COLO829 (cell line): ENCODE measurements at regions not wholly inside any gene's neighbourhood (a gene's known extent, or its start where the extent isn't known, plus 50 kb on each side); places are given as distances from the start of the nearest gene placed in this dataset.

Source experiments
- DNase-seq: peaks from one replicate; pipeline ENCODE4 v3.0.0; 2012; ENCODE audit warnings: low spot score

DNA sequence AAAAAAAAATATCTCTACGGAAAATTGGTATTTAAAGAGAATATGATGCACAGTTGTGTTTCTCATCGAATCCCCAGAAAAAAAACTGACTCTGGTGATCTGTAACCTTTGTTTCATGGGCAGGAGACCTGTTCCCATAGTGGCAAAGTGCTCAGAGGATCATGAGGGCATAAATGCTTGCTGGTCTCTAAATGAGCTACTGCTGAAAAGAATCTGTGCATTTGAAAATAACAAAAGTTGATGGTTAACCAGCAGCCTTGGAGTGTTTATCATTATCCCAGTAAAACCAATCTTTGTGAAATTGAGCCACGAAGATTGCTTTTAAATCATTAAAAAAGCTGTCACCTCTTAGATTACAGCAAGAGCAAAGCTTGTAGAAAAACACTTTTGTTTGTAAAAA lies 775.4 kb downstream of the MTRR start:
- no peak for DNase-seq

GRCh38 chr5:8647111-8647510 lies 778.2 kb downstream of the MTRR start:
- no peak for DNase-seq

- no peak for DNase-seq
Observed at GRCh38 chr5:8650186-8650585, 781.2 kb downstream of the MTRR start.

DNA sequence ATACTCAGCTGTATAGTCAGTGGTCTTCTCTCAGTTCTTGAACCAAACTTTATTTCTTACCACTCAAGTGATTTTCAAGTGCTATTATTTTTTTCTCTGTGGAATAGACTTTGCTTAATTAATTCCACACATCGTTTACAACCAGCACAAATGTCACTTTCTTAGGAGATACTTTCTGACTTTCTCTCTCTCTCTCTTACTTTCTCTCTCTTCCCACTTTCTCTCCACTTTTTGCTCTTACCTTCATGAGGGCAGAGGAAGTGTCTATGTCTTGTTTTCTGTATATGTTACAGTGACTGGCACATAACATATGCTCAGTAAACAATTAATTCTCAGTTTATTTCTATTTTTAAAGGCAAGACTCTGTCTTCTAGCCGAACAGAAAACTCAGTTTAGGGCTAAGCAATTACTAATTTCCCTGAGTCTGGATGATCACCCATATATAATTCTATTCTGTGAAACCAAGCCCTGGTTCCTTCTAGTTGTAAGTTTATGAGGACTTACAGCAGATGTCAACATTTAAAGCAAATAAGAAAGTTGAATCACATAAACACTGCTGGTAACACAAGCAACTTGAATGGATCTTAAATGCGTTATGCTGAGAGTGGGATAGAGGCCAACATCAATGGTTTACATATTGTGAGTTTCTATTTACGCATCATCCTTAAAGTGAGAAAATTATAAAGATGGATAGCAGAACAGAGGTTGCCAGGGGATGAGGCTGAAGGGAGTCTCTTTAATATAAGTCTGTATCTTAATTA lies 791.4 kb downstream of the MTRR start:
- DNase-seq, result no peak

DNA sequence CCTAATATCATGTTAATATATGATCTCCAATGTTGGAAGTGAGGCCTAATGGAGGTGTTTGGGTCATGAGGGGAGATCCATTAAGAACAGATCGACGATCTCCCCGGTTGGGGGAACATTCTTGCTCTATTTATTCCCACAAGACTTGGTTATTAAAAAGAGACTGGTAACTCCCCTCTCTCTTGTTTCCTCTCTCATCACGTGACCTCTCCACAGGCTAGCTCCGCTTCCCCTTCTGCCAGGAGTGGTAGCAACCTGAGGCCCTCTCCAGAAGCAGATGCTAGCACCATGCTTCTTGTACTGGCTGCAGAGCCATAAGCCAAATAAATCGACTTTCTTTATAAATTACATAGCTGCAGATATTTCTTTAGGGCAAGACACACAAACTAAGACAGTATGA lies 794.4 kb downstream of the MTRR start:
- DNase-seq, result no peak

- no peak for DNase-seq
Observed at GRCh38 chr5:8675182-8675581, 806.2 kb downstream of the MTRR start.

DNA sequence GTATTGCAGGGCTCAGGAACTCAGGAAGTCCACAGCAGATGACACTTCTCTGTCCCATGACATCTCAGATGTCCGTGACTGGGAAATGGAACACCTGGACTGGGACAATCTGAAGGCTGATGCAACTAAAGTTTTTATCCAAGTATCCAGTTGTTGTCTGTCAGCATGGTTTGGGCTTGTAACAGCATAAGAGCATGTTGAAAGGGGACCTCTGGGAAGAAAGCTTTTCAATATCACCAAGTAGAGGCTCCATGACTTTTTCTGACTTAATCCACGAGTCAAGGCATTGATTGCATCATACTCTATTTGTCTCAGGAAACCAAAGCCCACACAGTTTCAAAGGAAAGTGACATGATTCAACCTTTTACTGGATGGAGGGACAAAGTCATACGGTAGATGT lies 807.7 kb downstream of the MTRR start:
- DNase-seq, result no peak

DNA sequence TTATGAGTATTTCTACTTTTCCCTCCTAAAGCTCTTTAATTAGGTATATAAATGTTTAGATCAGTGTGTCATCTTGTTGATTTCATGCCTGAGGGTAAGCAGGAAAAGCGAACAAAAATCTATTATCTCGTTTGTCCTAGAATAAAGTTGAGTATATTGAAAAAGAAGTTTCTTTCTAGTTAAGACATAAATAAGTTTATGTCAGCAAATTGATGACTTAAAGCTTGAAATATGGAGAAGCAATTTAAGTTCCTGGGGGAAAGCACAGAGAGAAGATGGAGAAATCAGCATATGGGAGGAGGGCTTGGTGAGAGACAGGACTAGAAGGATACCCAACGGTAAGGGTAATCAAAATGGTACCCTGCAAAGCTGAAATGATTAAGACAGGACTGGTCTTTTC lies 813.4 kb downstream of the MTRR start:
- no peak for DNase-seq

DNA sequence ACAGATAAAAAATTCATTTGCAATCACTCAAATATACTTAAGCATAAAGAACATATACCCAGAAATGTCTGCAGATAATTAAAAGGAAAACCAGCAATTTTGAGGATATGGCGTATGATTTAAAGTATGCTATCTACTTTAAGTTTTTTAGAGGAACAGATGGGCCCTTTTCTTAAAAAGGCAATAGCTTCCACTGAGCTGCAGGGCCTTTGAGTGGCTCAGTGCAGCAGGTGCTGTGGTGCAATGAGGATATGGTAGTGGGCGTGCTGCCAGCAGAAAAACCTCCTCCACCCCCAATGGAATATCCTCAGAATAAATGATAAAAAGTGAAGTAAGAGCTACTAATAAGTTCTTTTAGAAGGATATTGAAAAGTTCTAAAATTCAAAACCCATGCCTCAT lies 814.5 kb downstream of the MTRR start:
- DNase-seq, result no peak

- no peak for DNase-seq
Observed at GRCh38 chr5:8685704-8686103, 816.8 kb downstream of the MTRR start.

- no peak for DNase-seq
Observed at GRCh38 chr5:8686707-8687106, 817.8 kb downstream of the MTRR start.

- DNase-seq, result no peak
Observed at GRCh38 chr5:8689773-8690172, 820.8 kb downstream of the MTRR start.

DNA sequence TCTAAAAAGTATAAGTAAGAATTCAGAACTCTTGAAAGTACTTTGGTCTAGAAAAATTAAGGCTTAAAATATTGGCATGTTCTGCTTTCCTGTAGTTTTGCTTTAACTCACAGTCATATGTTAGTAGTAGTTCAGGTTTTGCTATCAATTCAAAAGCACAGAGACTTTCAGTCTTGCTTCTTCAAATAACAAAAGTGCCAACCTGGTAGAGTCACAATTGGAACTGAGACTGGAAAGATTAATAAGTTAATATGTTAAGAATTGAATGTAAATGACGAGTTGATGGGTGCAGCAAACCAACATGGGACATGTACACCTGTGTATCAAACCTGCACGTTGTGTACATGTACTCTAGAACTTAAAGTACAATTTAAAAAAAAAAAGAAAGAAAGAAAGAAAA lies 822.3 kb downstream of the MTRR start:
- DNase-seq, result no peak

GRCh38 chr5:8693341-8693844 lies 824.4 kb downstream of the MTRR start:
- DNase-seq, result no peak

DNA sequence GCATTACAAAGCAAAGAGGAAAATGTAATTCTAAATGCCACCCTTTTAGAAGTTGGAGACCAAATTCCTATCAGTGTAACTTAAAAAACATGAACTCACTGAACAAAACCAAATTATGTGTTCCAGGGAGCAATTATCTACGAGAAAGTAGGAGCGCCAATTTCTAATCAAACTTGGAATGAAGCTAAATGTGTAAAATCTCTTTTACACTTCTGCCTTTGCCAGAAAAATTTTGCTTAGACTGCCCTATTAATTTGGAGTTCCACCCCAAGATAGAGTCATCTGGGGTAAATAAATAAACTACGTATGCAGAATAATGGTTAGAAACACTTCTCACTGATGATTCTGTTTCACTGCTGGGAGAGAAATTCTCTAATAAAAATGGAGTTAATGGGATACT lies 825.6 kb downstream of the MTRR start:
- DNase-seq, result no peak

DNA sequence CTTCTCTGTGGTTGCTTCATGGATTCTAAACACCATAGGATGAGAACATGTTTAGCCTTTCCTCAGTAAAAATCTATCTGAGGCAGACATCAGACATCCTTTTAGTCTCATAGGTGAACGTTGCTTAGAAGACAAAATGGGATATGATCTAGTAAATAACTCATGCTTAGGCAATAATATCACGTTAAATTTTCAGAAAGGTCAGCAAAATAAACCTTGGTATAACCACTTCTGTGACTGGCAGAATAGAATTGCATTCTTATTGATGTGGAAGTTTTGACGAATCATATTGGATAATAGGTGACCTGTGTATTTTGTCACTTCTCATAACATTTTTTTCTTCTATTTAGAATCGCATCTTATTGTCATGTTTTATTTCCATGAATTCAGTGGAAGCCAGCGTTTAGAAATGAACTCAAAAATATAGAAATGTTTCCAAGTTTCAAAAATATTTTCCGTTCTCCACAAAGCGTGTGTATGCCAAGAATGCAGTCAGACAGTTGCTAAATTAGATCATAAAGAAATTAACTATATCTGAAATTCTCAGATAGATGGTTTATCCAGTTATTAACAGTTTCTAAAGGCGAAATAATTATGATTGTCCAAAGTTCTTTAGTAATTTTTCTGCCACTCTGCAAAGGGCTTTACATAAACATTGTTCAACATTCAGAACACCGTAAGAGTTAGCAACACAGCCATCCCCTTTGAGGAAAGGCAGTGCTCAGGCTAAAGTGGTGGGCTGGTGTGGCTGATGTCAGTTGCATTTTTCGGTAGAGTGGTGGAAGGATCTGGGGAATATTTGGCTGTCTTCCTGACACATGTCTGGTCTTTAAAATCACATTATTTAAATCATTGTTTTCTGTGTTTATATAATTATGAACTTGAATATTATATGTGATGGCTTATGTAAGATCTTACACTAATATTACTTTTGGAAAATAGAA lies 827.2 kb downstream of the MTRR start:
- DNase-seq, result no peak

GRCh38 chr5:8700222-8700621 lies 831.3 kb downstream of the MTRR start:
- no peak for DNase-seq

DNA sequence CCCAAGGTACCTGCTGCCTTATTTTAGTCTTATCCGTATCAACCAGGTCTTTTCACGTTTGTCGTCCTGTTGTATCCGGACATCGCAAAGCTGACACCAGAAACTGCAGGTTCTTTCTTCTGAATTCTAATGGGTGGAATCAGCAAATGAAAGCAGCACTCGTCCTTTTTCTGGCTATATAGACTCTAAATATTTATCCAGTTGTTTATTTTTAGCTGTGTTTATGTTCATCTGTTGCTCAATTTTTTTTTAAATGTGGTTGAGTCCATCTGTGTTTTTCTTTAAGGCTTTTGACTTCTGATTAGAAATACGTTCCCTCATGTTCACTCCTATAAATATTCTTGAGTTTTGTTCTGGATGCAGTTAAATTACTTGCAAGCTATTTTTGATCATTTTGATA lies 831.7 kb downstream of the MTRR start:
- DNase-seq, result no peak

DNA sequence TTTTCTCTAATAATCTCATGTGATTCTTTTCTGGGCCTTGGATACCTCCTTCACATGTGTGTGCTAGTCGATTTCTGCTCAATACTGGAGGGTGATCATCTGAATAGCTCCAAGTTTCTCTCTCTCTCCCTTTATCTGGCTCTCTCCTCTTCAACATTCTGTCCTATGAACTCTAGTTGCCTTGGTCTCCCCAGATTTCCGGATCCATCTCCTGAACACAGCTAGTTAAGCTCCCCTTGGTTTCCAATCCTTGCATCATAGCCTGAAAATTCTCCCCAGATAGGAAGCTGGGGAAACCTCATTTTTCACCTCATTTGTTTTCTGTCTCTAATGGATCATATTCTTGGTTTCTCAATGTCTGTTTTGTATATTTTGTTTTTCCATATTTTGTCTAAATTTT lies 832.3 kb downstream of the MTRR start:
- no peak for DNase-seq

- no peak for DNase-seq
Observed at GRCh38 chr5:8710426-8710930, 835.4 kb downstream of the SEMA5A start.

DNA sequence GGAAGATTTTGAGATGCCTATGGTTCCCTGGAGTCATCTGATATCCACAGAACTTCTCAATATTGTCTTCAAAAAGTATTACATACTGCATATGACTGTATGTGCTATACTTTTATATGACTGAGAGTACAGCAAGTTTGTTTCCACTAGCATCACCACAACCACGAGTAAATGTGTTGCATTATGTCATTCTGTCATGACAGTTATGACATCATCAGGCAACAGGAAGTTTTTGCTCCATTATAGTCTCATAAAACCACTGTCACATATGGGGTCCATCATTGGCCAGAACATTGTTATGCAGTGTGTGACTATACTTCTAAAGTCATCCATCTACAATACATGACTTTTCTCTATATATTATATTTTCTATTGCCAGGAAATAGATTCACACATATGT lies 831.7 kb downstream of the SEMA5A start:
- DNase-seq, result no peak

GRCh38 chr5:8714861-8715260 lies 831.0 kb downstream of the SEMA5A start:
- peak; percentile 3 for DNase-seq

DNA sequence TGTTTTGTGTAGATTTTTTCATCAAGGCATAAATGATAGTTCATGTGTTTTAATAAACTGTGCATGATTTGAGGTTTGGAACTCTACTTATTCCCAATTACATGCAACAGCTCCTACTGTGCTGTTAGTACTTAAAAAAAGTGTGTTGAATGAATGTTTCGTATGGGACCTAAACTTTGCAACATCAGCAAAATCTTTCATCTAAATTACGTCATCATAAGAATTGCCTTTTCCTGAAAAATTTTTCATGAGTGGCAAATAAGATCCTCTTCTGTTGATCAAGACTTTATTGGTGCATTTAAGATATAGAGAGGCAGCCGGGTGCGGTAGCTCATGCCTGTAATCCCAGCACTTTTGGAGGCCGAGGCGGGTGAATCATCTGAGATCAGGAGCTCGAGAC lies 826.1 kb downstream of the SEMA5A start:
- DNase-seq, result no peak
